Limb (tissue), 2 donors: ENCODE measurements at regions not wholly inside any gene's neighbourhood (a gene's known extent, or its start where the extent isn't known, plus 50 kb on each side); places are given as distances from the start of the nearest gene placed in this dataset.

Source experiments
- DNase-seq, 2 donors: peaks; one replicate each; pipeline ENCODE4 v3.0.0-alpha.2; 2016; ENCODE audit errors: extremely low spot score in 2 of 2

DNA sequence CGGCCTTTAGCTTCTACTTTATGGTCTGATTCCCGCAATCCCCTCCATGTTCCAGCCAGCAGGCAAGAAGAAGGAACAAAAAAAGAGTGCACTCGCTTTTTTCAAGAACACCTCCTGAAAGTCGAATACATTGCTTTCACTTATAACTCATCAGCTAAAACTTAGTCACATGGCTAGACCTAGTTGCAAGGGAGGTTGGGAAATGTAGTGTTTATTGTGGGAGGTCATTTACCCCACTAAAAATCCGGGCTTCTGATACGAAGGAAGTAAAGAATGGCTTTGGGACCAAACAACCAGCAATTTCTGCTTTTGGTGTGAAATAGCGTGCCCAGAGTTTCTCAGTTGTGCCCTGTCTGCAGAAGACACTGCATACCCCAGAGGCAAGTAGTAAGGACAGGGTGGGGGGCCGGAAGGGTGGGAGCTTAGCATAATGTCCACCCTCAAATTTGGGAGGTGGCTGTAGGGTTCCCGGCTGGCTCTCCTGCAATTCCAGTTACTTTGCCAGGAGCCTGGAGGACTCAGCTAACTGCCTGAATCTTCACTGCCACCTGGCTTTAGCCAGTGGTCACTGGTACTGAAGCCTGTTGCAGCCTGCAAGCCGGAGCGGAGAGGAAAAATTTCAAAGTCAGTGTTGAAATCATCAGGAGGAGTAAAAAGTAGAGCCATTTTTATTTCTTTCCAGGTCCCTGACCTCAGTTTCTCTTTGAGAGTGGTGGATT, 57.7 kb upstream of the F3 start:
- DNase-seq = no peak

- DNase-seq = no peak
Observed at GRCh38 chr1:94597701-94598100, 56.1 kb upstream of the F3 start.

GRCh38 chr1:94596260-94596659, 54.7 kb upstream of the F3 start:
- no peak for DNase-seq

DNA sequence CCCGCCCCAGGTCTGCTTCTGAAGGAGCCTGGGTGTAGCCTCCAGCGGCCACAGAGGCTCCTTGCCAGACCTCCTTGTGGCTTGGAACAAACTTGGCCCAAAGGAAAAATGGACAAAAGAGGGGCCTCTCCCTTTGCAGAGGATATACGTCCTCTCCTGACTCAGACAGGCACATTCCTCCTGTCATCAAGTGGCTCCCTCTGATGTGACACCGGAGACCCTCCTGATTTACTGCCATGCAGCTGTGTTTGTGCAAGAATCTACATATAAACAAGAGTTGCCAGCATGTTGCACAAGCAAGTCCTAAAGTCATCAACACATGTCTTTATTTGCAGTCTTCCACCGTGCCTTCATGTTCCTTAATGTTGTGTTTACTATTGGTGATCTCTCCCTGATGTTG, 54.1 kb upstream of the F3 start:
- no peak for DNase-seq

DNA sequence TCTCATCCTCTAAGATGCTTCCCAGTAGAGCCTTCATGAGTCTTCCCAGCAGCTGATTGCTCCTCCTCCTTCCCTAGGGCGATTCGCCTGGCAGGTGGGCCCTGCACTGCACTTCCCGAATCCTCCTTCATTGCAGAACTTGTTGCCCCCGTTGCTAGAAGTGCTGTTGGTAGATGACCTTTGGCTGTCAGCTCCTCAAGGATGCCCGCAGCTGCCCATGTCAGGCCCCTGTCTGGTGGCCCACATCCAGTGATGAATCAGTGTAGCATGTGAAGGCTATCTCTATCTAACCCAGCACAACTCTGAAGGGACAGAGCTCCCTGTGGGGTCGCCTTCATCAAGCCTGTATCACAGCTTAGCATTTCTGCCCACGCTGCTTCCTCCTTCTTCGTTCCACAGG, 52.1 kb upstream of the F3 start:
- DNase-seq = no peak

DNA sequence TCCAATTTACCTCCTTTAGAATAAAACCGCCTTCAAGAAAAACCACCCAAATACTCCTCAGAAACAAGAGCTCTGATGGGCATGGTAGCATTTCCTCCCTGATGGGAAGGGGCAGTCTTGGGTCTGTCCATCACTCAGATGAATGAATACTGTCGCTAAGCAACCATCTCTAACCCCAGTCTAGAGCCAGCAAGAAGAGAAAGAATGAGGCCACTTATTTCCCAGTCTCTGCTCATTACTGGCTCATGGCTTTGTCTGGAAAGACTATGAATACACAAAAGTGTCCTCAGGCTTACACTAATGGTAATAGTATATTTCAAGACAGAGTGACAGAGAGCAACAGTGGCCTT, 51.0 kb upstream of the F3 start:
- no peak for DNase-seq

DNA sequence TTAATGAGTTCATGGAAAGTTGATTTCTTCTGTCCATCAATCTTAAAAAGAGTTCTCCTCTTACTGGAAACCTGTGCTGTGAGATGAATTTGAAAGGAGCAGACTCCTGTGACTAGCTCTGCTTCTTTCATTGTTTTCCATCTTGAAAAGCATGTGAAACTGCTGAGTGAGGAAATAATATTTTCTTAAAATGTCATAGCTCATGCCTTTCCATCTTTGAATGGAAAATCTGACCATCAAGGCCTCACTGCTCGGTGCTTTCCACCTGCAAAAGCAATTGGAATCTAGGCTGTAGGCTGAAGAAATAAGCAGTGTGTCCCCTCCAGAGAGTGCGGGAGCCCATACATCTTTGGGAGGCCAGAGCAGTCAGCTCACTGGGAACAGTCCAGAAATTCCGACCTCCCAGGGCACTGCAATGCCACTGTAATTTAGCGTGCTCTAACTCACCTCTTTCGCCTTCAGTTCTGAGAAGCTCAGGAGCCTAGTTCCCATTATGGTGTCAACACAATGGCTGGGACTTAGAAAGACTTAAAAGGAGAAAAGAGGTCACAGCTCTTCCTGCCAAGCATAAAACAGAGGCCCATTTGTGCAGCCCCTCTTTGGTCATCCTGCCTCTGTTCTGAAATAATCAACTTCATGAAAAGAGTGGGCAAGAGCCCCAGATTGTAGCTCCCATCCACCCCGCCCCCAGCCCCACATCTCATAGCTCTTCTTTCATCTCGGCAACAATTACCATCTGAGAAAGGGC, 50.4 kb upstream of the F3 start:
- DNase-seq = no peak
